ENCODE measurements at regions not wholly inside any gene's neighbourhood (a gene's known extent, or its start where the extent isn't known, plus 50 kb on each side); places are given as distances from the start of the nearest gene placed in this dataset.

DNA sequence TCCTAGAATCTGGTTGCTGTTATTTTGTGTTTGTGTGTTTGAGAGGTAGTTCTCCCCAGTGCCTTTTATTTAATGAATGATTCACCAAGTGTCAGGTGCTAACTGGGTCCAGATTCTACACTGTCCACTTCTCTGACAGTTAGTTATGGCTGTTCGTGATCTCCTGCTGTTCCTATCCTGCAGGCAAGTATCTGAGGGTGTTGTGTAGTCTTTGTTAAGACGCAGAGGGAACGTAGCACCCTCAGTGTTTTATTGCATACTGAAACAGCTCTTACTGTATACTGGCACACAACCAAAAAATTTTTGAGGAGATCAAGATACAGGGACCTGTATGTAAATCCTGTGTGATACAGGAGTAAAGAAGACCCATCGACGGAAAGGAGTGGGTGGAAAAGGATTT, 1271.3 kb downstream of the ROBO1 start:
- Histone ChIP-seq H3K27me3 (no peaks in the 10 kb centered on the region), H3K36me3 (no peaks in the 10 kb centered on the region), H3K9me3 (no peaks in the 10 kb centered on the region), H3K27ac (no peak overlapping the region), H3K4me1 (no peaks in the 10 kb centered on the region), H3K4me3 (no peak overlapping the region)
- TF ChIP-seq, protein P1, sequence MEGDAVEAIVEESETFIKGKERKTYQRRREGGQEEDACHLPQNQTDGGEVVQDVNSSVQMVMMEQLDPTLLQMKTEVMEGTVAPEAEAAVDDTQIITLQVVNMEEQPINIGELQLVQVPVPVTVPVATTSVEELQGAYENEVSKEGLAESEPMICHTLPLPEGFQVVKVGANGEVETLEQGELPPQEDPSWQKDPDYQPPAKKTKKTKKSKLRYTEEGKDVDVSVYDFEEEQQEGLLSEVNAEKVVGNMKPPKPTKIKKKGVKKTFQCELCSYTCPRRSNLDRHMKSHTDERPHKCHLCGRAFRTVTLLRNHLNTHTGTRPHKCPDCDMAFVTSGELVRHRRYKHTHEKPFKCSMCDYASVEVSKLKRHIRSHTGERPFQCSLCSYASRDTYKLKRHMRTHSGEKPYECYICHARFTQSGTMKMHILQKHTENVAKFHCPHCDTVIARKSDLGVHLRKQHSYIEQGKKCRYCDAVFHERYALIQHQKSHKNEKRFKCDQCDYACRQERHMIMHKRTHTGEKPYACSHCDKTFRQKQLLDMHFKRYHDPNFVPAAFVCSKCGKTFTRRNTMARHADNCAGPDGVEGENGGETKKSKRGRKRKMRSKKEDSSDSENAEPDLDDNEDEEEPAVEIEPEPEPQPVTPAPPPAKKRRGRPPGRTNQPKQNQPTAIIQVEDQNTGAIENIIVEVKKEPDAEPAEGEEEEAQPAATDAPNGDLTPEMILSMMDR (IDR thresholded peaks at IDR 0.05): no peak
- no peak for DNase-seq (ENCODE audit: low spot score)

- H3K4me1 ChIP-seq: no peaks in the 10 kb centered on the region
- H3K4me3 ChIP-seq: no peak overlapping the region
- H3K36me3 ChIP-seq: no peaks in the 10 kb centered on the region
- no peak for DNase-seq (ENCODE audit: low spot score)
- H3K9me3 ChIP-seq: no peaks in the 10 kb centered on the region
- H3K27me3 ChIP-seq: no peaks in the 10 kb centered on the region
- H3K27ac ChIP-seq: no peak overlapping the region
- TF ChIP-seq, protein P1 (IDR thresholded peaks at IDR 0.05): no peak
These were observed 1270.8 kb downstream of the ROBO1 start for GRCh38 chr3:78497021-78497420.

- H3K36me3 ChIP-seq: no peaks in the 10 kb centered on the region
- no peak overlapping the region for H3K27ac ChIP-seq
- no peak overlapping the region for H3K4me3 ChIP-seq
- TF ChIP-seq, protein P1 (IDR thresholded peaks at IDR 0.05): no peak
- no peaks in the 10 kb centered on the region for H3K27me3 ChIP-seq
- no peak for DNase-seq (ENCODE audit: low spot score)
- no peaks in the 10 kb centered on the region for H3K9me3 ChIP-seq
- H3K4me1 ChIP-seq: no peaks in the 10 kb centered on the region
These were observed 1270.0 kb downstream of the ROBO1 start for GRCh38 chr3:78497767-78498166.

DNA sequence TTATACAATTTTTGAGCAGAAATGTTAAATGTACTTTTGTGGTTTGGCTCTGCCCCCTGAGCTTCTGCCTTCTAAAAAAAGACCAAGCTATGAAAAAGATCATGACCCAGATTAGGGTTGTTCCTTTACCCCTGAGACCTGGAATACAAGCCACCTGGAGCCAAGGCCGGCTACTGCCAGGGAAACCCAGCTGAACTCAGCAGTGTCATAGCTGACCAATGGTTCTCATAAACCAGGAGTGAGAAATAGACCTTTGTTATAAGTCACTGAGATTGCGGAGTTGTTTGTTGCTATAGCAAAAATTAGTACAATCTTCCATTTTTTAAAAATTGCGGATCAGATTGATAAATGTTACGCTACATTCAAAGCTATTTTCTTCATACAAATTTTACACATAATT, 1261.7 kb downstream of the ROBO1 start:
- no peak for DNase-seq (ENCODE audit: low spot score)
- no peak overlapping the region for H3K27ac ChIP-seq
- TF ChIP-seq, protein P1 (IDR thresholded peaks at IDR 0.05): no peak
- H3K27me3 ChIP-seq: no peaks in the 10 kb centered on the region
- no peaks in the 10 kb centered on the region for H3K9me3 ChIP-seq
- H3K36me3 ChIP-seq: no peaks in the 10 kb centered on the region
- no peak overlapping the region for H3K4me3 ChIP-seq
- no peaks in the 10 kb centered on the region for H3K4me1 ChIP-seq

DNA sequence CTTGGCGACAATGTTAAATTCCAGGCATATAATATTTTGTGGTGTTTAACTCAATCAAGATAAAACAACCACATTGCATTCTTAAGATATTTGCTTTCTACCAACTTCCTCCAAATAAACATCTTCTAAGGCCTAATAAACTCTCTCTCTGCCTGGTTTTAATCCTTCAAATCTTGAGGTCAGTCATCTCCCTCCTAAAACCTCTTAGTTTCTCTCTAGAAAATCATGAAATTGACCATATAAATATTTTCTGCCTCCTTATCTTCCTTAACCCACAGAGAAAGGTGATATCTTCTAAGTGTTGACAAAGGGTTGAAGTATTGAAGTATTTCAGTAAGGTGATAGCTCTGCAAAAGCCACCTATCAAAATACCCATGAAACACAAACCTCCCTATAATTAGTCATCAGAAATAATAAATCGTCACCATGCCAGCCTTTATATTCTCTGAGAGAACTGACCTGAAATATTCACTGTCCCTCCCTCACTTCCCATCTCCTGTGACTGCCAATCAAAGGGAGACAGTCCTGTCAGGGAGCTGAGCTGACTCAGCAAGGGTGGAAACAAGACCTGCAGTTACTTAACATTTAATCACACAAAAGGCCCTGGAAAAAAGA, 1261.1 kb downstream of the ROBO1 start:
- no peaks in the 10 kb centered on the region for H3K4me1 ChIP-seq
- H3K27ac ChIP-seq: no peak overlapping the region
- H3K4me3 ChIP-seq: no peak overlapping the region
- no peaks in the 10 kb centered on the region for H3K36me3 ChIP-seq
- no peak for DNase-seq (ENCODE audit: low spot score)
- no peaks in the 10 kb centered on the region for H3K9me3 ChIP-seq
- TF ChIP-seq, protein P1 (IDR thresholded peaks at IDR 0.05): no peak
- no peaks in the 10 kb centered on the region for H3K27me3 ChIP-seq

Measured in right atrium auricular region (tissue), 2 donors.